HEK293 (cell line): ENCODE measurements at regions not wholly inside any gene's neighbourhood (a gene's known extent, or its start where the extent isn't known, plus 50 kb on each side); places are given as distances from the start of the nearest gene placed in this dataset.

Source experiments
- CTCF ChIA-PET: fragments of 350-600 bp; formaldehyde crosslinking; extraction: SDS; loops from one replicate; lab custom pipeline; 2021; ENCODE audit warnings: antibody characterized with exemption; lab: Yijun Ruan, JAX
- POLR2A ChIA-PET: fragments of 300-600 bp; formaldehyde crosslinking; extraction: SDS; loops from one replicate; lab custom pipeline; 2020; ENCODE audit warnings: antibody characterized with exemption, inconsistent platforms; lab: Yijun Ruan, JAX
- H3K27ac ChIP-seq: fragments of 200-500 bp; sonication (Bioruptor generic); 2 replicates; pipeline ENCODE4 v1.5.1; 2014; ENCODE audit warnings: low read depth, low read length, control low read depth, inconsistent platforms; ENCODE audit errors: extremely low read depth
- H3K36me3 ChIP-seq, 2 experiments: fragments of 200-500 bp in 1 of 2; sonication (Bioruptor generic) in 1 of 2; 1 replicate in 1 of 2; 2 replicates in 1 of 2; pipeline ENCODE4 v1.5.1; 2014 to 2017; ENCODE audit warnings: inconsistent platforms in 2 of 2, low read length in 2 of 2; ENCODE audit not compliant: control insufficient read depth in 2 of 2, insufficient read depth in 1 of 2
- H3K4me1 ChIP-seq: fragments of 200-500 bp; sonication (Bioruptor generic); 2 replicates; pipeline ENCODE4 v1.5.1; 2014; ENCODE audit warnings: mild to moderate bottlenecking, low read length, inconsistent platforms; ENCODE audit not compliant: control insufficient read depth, insufficient read depth
- H3K4me3 ChIP-seq: 2 replicates; pipeline ENCODE4 v1.5.1; 2011; ENCODE audit warnings: low read depth, mild to moderate bottlenecking, control low read depth, low read length, moderate library complexity
- H3K9me3 ChIP-seq: fragments of 200-500 bp; sonication (Bioruptor generic); 2 replicates; pipeline ENCODE4 v1.5.1; 2014; ENCODE audit warnings: low read depth, low read length, inconsistent platforms; ENCODE audit not compliant: control insufficient read depth, insufficient read depth
- HOXA7 ChIP-seq: sonication (generic); formaldehyde crosslinking; IDR thresholded peaks from 2 replicates; pipeline ENCODE4 v1.8.1; 2022; ENCODE audit warnings: missing genetic modification reagents, borderline replicate concordance
- INSM2 ChIP-seq: fragments of 450-650 bp; formaldehyde crosslinking; IDR thresholded peaks from 2 replicates; pipeline ENCODE4 v1.5.1; 2016; ENCODE audit warnings: missing biosample characterization, missing genetic modification characterization
- MYNN ChIP-seq: fragments of 450-650 bp; formaldehyde crosslinking; IDR thresholded peaks from 2 replicates; pipeline ENCODE4 v1.5.1; 2016; ENCODE audit warnings: missing biosample characterization, missing genetic modification characterization, borderline replicate concordance
- PBX3 ChIP-seq: sonication (generic); formaldehyde crosslinking; IDR thresholded peaks from 2 replicates; pipeline ENCODE4 v1.8.1; 2022; ENCODE audit warnings: mild to moderate bottlenecking, moderate library complexity, missing genetic modification reagents
- ZBTB6 ChIP-seq: fragments of 450-650 bp; formaldehyde crosslinking; IDR thresholded peaks from 2 replicates; pipeline ENCODE4 v1.5.1; 2017; ENCODE audit warnings: missing biosample characterization, missing genetic modification characterization
- ZFP69B ChIP-seq: fragments of 450-650 bp; formaldehyde crosslinking; IDR thresholded peaks from 2 replicates; pipeline ENCODE4 v1.5.1; 2016; ENCODE audit warnings: missing biosample characterization, missing genetic modification characterization
- ZNF18 ChIP-seq: fragments of 450-650 bp; formaldehyde crosslinking; IDR thresholded peaks from 2 replicates; pipeline ENCODE4 v1.5.1; 2016; ENCODE audit warnings: missing biosample characterization, missing genetic modification characterization
- ZNF266 ChIP-seq: fragments of 450-650 bp; formaldehyde crosslinking; IDR thresholded peaks from 2 replicates; pipeline ENCODE4 v1.5.1; 2016; ENCODE audit warnings: missing biosample characterization, missing genetic modification characterization, low read depth
- ZNF280D ChIP-seq: fragments of 450-650 bp; formaldehyde crosslinking; IDR thresholded peaks from 2 replicates; pipeline ENCODE4 v1.5.1; 2016; ENCODE audit warnings: missing biosample characterization, missing genetic modification characterization
- ZNF341 ChIP-seq: fragments of 450-650 bp; formaldehyde crosslinking; IDR thresholded peaks from 2 replicates; pipeline ENCODE4; 2016; ENCODE audit warnings: low read depth, missing biosample characterization, missing genetic modification characterization
- ZNF350 ChIP-seq: fragments of 450-650 bp; formaldehyde crosslinking; IDR thresholded peaks from 2 replicates; pipeline ENCODE4 v1.5.0; 2017; ENCODE audit warnings: missing biosample characterization, mild to moderate bottlenecking, missing genetic modification characterization
- ZNF473 ChIP-seq: fragments of 450-650 bp; formaldehyde crosslinking; IDR thresholded peaks from 2 replicates; pipeline ENCODE4 v1.5.1; 2017; ENCODE audit warnings: missing biosample characterization, missing genetic modification characterization
- ZNF530 ChIP-seq: fragments of 450-650 bp; formaldehyde crosslinking; IDR thresholded peaks from 2 replicates; pipeline ENCODE4 v1.5.1; 2016; ENCODE audit warnings: low read depth, missing biosample characterization, missing genetic modification characterization
- ZNF677 ChIP-seq: fragments of 450-650 bp; IDR thresholded peaks from 2 replicates; pipeline ENCODE4 v1.5.0; 2018; ENCODE audit warnings: missing biosample characterization, mild to moderate bottlenecking, missing genetic modification characterization, moderate library complexity
- ZSCAN4 ChIP-seq: fragments of 450-650 bp; formaldehyde crosslinking; IDR thresholded peaks from 2 replicates; pipeline ENCODE4 v1.5.1; 2017; ENCODE audit warnings: missing biosample characterization, missing genetic modification characterization

- no peak overlapping the region for H3K4me3 ChIP-seq
These were observed 241.4 kb downstream of the EDEM1 start for GRCh38 chr3:5428607-5429516.

More at GRCh38 chr3:5428607-5429516, 241.4 kb downstream of the EDEM1 start:
- CTCF ChIA-PET: interaction anchor here (0.6 kb wide), 1 partner anchor 104 kb away, joined by 3 read pairs; no protein-coding TSS in a partner anchor
- no peak overlapping the region for H3K27ac ChIP-seq
- H3K4me1 ChIP-seq: no peaks in the 10 kb centered on the region
- no peaks in the 10 kb centered on the region for H3K9me3 ChIP-seq
- TF ChIP-seq ZFP69B (tag by site-specific recombination) (no peak), ZNF266 (tag by site-specific recombination) (no peak), ZNF280D (tag by site-specific recombination) (no peak), ZNF530 (tag by site-specific recombination) (no peak), ZBTB6 (tag by site-specific recombination) (no peak), HOXA7 (CRISPR knock-in tag) (no peak), ZNF341 (no peak), ZNF18 (tag by site-specific recombination) (no peak), INSM2 (tag by site-specific recombination) (no peak), MYNN (tag by site-specific recombination) (no peak), PBX3 (CRISPR knock-in tag) (no peak), ZNF677 (tag by site-specific recombination) (no peak), ZSCAN4 (tag by site-specific recombination) (no peak), ZNF473 (tag by site-specific recombination) (no peak), ZNF350 (tag by site-specific recombination) (no peak)
- POLR2A ChIA-PET: no interaction called here
- no peaks in the 10 kb centered on the region for H3K36me3 ChIP-seq
